Loucy (cell line): ENCODE measurements at regions not wholly inside any gene's neighbourhood (a gene's known extent, or its start where the extent isn't known, plus 50 kb on each side); places are given as distances from the start of the nearest gene placed in this dataset.

ENCODE experiments used
- EZH2phosphoT487 ChIP-seq: fragments of 200-600 bp; IDR thresholded peaks from 2 replicates; pipeline ENCODE4 v1.6.1; 2018; ENCODE audit warnings: antibody characterized with exemption, mild to moderate bottlenecking, moderate library complexity, borderline replicate concordance
- TF ChIP-seq, protein P1 (sequence below): fragments of 200-600 bp; sonication (generic); conservative IDR thresholded peaks from 2 replicates; pipeline ENCODE4 v1.5.1; 2014; ENCODE audit warnings: mild to moderate bottlenecking, antibody characterized with exemption, low read length

DNA sequence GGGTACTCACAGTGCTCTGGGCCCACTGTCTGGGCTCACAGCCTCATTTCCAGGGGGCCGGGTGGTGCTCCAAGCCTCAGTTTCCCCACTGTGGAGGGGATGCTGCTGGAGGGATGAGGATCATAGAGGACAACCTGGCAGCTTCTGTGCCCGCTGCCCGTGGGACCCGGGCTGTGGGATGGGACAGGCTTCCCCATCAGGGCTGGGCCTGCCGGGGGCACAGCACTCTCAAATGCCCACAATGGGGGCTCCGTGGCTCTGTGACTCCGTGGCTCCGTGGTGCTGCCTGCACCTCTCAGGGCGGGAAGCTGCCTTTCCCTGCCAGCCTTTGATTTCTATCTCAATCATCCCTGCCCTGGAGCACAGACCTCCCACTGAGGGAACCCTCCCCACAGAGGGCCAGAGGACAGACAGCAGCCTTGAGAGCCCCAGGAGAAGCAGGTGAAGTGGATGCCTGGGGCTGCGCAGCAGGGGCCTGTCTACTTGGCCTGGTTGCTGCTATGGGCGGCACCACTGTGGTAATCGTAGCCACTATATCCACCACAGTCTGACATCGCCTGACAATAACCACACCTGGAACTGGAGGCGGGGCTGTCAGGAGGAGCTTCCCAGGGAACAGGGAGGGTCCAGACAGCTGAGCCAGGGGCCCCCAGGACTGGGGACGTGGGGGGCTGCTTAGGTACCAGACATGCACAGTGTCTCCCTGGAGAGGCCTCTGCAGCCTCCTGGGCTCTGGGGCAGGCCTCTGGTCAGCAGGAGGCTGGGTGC is 375.9 kb downstream of the TMEM121 start:
- TF ChIP-seq, protein P1, sequence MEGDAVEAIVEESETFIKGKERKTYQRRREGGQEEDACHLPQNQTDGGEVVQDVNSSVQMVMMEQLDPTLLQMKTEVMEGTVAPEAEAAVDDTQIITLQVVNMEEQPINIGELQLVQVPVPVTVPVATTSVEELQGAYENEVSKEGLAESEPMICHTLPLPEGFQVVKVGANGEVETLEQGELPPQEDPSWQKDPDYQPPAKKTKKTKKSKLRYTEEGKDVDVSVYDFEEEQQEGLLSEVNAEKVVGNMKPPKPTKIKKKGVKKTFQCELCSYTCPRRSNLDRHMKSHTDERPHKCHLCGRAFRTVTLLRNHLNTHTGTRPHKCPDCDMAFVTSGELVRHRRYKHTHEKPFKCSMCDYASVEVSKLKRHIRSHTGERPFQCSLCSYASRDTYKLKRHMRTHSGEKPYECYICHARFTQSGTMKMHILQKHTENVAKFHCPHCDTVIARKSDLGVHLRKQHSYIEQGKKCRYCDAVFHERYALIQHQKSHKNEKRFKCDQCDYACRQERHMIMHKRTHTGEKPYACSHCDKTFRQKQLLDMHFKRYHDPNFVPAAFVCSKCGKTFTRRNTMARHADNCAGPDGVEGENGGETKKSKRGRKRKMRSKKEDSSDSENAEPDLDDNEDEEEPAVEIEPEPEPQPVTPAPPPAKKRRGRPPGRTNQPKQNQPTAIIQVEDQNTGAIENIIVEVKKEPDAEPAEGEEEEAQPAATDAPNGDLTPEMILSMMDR: no peak
- TF ChIP-seq EZH2phosphoT487: no peak
